ENCODE measurements at regions not wholly inside any gene's neighbourhood (a gene's known extent, or its start where the extent isn't known, plus 50 kb on each side); places are given as distances from the start of the nearest gene placed in this dataset.

DNA sequence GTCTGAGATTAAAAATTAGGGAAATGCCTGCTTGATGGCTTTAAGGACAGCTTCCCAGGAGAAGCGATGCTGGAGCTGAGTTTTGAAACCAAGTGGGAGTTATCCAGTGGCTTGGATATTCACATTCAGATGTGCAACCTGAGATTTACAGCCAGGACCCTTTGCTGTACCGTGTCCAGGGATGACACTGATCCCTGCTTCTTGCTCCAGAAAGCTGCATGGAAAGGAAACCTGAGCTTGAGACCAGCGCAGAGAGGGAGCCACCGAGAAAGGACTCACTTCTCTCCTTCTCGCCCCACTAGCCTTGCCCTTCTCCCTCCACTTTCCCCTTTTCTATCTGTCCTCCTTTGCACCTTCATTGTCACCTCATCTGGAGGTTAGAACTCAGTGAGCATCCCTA, 254.5 kb upstream of the PPARGC1A start:
- no peak for DNase-seq

GRCh38 chr4:24143741-24144140, 253.9 kb upstream of the PPARGC1A start:
- DNase-seq: no peak

- no peak for DNase-seq
Measured at GRCh38 chr4:24141836-24142235, 252.0 kb upstream of the PPARGC1A start.

- DNase-seq: no peak
Measured at GRCh38 chr4:24140892-24141291, 251.0 kb upstream of the PPARGC1A start.

- DNase-seq: no peak
Measured at GRCh38 chr4:24137671-24138601, 248.1 kb upstream of the PPARGC1A start.

DNA sequence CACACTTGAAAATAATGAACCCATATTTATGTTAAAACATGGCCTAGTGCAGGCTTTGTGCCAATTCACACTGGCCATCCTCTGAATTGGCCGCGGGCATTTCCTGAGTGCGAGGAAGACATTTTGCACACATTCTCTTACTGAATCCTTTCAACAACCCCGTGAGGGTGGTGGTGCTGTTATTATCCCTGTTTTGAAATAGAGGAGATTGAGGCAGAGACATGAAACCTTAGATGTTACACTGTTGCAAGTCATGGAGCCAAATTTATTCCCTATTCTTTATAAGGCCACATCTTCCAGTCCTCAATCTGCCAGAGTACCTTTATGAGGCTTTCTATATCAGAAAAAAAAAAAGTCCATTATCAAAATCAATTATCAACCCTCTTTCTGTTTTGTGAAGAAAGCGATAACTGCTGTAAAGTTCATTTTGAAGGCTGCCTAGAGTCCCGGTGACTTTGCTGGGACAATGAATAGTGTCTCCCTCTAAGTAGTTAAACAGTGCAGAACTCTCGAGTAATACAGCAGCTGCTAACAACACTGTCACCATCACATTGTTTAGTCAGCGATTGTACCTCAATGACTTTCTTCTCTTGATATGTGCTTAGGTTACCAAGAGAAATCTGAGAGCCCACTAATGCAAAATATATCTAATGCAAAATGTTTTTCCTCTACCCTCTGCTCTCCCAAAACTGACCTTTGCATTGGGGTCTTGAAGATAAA, 242.3 kb upstream of the PPARGC1A start:
- DNase-seq: no peak

- DNase-seq: no peak
Measured at GRCh38 chr4:24130637-24131036, 240.8 kb upstream of the PPARGC1A start.

- no peak for DNase-seq
Measured at GRCh38 chr4:24126776-24127175, 236.9 kb upstream of the PPARGC1A start.

- no peak for DNase-seq
Measured at GRCh38 chr4:24121395-24122175, 231.7 kb upstream of the PPARGC1A start.

GRCh38 chr4:24117975-24118374, 228.1 kb upstream of the PPARGC1A start:
- DNase-seq: no peak

GRCh38 chr4:24116107-24116506, 226.3 kb upstream of the PPARGC1A start:
- DNase-seq: no peak

GRCh38 chr4:24114919-24115500, 225.2 kb upstream of the PPARGC1A start:
- DNase-seq: no peak

DNA sequence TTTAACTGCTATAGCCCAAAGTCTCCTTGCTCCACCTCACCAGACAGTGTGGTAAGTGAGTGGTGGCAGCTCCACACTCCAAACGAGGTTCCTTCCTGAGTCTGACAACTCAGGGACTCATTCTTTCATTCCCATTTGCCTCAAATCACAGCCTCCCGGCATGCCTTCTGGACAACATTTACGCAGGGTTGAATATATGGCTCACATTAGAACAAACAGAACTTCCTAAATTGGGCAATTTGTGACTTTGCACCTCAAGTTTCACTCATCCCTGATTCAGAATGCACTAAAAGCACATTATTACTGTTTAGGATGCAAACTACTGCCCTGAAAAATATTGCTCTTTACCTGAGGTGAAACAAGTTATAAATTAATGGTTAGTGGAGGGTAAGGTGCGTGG, 224.6 kb upstream of the PPARGC1A start:
- DNase-seq: no peak

GRCh38 chr4:24112466-24112865, 222.6 kb upstream of the PPARGC1A start:
- no peak for DNase-seq

GRCh38 chr4:24108567-24108966, 218.7 kb upstream of the PPARGC1A start:
- no peak for DNase-seq

DNA sequence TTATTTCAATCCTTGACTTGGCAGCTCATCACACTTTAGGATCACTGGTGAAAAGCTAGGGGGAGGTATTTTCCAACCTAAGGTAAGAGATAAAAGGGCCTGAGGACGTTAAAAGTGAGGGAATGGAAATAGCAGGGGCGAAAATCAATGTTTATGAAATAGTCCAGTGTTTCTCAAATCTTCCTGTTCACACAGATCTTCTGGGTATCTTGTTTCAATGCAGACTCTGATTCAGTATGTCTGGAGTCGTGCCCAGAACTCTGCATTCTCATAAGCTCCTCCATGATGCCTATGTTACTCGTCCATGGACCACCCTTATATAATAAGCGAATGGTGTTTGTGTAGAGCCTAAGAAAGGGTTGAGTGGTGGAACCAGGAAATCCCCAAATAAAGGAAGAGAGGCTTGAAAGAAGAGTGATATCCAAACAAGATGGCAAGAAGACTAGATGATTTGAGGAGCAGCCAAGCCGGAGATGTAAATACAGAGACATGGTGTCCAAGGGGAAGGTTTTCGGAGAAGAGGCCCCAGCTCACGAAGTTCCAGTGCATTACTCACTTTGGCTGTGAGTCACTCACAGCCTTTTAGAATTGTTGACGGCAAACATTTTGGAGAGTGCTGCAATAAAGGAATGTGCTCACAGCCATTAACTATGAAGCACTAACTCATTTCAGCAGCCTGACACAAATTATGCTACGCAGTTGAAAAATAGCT, 215.6 kb upstream of the PPARGC1A start:
- DNase-seq: no peak

DNA sequence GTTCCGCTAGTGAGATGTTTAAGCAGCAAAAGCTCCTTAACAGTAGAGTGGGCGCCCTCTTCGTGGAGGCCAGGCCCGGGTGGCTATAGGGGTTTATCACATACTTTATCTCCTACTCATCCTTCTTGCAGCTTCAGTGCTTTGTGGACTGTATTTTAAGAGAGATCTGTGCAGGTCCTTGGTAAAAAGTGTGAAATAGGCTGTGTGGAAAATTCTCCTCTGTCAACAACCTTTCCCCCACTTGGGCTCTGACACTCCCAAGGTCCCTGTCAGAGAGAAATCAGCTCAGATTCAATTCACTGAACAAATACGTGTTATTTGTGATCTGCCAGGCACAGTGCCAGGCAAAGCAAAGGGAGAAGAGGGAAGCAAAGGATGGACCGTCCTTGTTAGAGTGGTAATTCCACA, 214.3 kb upstream of the PPARGC1A start:
- no peak for DNase-seq

GRCh38 chr4:24103434-24104157, 213.7 kb upstream of the PPARGC1A start:
- no peak for DNase-seq

DNA sequence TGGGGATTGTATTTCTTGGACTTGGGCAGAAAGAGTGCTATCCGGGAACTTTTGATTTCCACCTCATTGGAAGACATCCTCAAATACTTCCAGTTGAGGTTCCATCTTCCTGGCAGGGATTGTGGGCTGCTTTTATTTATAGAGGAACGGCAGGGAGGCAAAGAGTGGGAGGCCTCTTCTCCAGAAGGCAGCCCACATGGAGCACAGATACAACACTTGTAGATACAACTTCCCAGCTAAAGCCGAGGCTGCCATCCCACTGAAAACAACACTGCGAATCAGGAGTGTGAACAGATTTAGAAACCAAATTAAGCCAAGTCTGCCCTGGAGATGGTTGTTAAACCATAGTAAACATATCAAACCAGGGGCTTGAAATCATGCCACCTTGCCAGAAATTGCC, 212.8 kb upstream of the PPARGC1A start:
- no peak for DNase-seq

DNA sequence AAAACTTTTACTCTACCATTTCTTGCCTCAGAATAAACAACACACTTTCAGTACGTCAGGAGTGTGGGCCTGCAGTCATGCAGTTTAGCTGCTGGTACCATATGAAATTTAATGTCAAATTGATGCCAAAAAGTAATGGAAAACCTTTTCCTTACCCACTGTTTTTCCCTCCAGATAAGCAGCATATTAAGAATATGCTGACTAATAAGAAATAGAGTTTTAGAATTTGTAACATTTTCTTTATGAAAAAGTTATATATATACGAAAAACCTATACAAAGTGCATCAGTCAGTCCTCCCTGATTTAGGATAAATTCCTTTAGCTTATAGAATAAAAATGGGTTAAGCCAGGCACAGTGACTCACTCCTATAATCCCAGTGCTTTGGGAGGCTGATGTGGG, 206.8 kb upstream of the PPARGC1A start:
- no peak for DNase-seq

GRCh38 chr4:24094726-24095125, 204.9 kb upstream of the PPARGC1A start:
- no peak for DNase-seq

- no peak for DNase-seq
Measured at GRCh38 chr4:24093446-24093845, 203.6 kb upstream of the PPARGC1A start.
